ENCODE measurements at regions not wholly inside any gene's neighbourhood (a gene's known extent, or its start where the extent isn't known, plus 50 kb on each side); places are given as distances from the start of the nearest gene placed in this dataset.

GRCh38 chr6:164962805-164963204 lies 346.6 kb downstream of the C6orf118 start:
- TF ChIP-seq CTCF (IDR thresholded peaks at IDR 0.05 in 4 of 5, conservative IDR thresholded peaks at IDR 0.05 in 1 of 5) (no peak), POLR2A (IDR thresholded peaks at IDR 0.05) (no peak)

All from gastrocnemius medialis (tissue), 4 donors.